NCI-H187 (cell line): ENCODE measurements at regions not wholly inside any gene's neighbourhood (a gene's known extent, or its start where the extent isn't known, plus 50 kb on each side); places are given as distances from the start of the nearest gene placed in this dataset.
A peak's percentile ranks its signal among the peaks of the same experiment; 100 is the strongest.
"Not testable (repeated sequence)": the region's sequence is repeated elsewhere in the genome, so short reads cannot be mapped to it uniquely, and the experiment has no call there.

Experiments used
- DNase-seq, 2 experiments: peaks; one replicate each; lab custom pipeline; 2025; lab: John Stamatoyannopoulos, UW

DNA sequence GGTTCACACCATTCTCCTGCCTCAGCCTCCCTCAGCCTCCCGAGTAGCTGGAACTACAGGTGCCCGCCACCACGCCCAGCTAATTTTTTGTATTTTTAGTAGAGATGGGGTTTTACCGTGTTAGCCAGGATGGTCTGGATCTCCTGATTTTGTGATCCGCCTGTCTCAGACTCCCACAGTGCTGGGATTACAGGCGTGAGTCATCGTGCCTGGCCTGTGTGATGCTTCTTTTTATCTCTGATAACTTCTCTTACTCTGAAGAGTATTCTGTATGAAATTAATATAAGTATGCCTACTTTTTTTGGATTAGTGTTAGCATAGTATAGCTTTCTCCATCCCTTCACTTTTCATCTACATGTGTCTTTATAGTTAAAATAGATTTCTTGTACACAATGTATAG lies 180.8 kb upstream of the GALNT15 start:
- not testable (repeated sequence) for DNase-seq

DNA sequence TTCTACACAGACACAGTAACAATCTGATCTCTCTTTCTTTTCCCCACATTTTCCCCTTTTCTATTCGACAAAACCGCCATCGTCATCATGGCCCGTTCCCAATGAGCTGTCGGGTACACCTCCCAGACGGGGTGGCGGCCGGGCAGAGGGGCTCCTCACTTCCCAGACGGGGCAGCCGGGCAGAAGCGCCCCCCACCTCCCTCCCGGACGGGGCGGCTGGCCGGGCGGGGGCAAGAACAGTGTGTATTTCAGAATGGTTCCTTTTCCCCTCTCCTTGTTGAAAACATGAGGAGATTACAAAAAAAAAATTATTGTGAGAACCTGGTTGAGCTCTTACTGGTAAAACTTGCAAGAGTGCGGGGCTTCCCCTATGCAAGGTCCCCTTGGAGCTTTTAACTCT lies 178.0 kb upstream of the GALNT15 start:
- not testable (repeated sequence) for DNase-seq

GRCh38 chr3:15997274-15997943 lies 177.1 kb upstream of the GALNT15 start:
- no peak for DNase-seq

DNA sequence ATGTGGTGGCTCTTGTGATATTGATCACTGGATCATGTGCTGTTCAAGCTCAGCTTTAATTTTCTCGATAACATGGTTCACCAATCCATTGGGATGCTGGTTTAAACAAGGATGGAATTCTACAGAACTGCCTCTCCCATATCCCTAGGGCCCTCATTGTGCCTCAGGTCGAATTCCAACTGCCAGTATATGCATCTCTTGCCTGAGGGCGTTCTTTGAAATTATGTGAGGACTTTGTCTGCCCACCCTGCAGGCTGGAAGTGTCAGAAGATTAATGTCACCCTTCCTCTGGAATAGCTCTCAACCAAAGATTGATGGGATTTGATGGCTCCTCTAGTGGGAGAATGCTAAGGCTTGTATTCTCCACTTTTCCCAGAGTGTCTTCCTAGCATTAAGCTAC lies 175.6 kb upstream of the GALNT15 start:
- DNase-seq, result no peak

GRCh38 chr3:16004812-16005211 lies 169.7 kb upstream of the GALNT15 start:
- DNase-seq, result no peak

GRCh38 chr3:16011376-16011775 lies 163.1 kb upstream of the GALNT15 start:
- DNase-seq, result no peak

GRCh38 chr3:16012086-16012485 lies 162.4 kb upstream of the GALNT15 start:
- DNase-seq, result no peak

DNA sequence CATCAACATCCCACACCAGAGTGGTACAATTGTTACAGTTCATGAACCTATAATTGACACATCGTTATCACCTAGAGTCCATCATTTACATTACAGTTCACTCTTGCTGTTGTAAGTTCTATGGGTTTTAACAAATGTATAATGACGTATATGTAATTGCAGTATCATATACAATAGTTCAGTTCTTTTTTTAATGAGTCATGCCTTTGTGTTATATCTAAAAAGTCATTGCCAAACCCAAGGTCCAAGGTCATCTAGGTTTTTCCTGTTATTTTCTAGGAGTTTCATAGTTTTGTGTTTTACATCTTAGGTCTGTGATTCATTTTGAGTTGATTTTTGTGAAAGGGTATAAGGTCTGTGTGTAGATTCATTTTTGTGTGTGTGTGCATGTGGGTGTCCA lies 160.9 kb upstream of the GALNT15 start:
- no peak for DNase-seq

DNA sequence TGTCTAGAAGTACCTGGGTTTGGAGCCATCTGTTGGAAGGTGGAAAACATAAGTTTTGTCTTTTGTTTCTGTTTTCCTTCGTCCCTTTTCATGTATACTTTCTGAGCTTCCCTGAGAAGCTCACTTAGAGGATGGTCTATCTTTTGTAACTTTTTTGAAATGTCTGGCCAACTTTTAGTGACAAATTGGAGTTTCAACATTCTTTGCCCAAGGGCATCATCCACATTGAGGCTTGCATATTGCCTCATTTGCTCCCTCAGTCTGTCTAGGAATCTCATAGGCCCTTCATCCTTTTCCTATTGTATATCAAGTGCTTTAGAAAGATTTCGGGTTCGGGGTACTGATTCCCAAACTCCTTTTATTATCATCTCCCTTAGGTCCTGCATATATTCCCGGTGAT lies 152.7 kb upstream of the GALNT15 start:
- DNase-seq, result not testable (repeated sequence)

- DNase-seq, result not testable (repeated sequence)
These were observed 150.6 kb upstream of the GALNT15 start for GRCh38 chr3:16023881-16024280.

DNA sequence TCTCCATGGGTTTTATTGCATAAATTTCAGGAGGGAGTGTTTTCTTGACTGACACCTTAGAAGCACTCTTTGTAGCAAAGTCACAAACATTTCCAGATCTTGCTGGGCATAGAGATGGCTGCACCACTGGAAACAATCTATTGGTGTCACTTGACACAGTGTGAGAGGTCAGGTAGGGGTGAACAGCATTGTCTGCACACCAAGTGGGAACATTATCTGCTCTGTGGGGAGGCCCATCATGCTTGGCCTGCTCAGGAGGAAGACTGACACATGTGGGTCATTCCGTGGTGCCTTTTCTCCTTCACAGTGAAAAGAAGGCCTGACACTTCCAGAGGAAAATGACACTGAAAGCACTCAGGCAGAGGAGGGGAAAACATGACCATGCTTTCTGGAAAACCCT lies 149.9 kb upstream of the GALNT15 start:
- no peak for DNase-seq

- DNase-seq, result no peak
These were observed 147.7 kb upstream of the GALNT15 start for GRCh38 chr3:16026753-16027152.

DNA sequence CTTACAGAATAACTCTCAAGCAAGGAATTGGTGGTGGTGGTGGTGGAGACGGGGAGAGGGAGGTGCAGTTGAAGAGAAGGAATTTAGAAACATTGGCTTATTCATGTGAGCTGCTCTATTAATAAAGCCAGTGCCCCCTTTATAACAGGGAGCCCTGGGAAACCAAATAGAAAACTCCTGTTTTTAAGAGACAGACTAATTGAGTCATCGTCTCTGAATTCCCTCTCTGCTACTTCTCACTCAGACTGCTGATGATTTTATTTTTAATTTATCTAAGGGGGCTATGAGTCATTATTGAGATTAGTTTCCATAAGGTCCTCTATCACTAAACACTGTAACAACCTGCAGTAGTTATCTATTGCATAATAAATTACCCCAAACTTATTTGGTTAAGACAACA lies 145.9 kb upstream of the GALNT15 start:
- DNase-seq, result no peak

DNA sequence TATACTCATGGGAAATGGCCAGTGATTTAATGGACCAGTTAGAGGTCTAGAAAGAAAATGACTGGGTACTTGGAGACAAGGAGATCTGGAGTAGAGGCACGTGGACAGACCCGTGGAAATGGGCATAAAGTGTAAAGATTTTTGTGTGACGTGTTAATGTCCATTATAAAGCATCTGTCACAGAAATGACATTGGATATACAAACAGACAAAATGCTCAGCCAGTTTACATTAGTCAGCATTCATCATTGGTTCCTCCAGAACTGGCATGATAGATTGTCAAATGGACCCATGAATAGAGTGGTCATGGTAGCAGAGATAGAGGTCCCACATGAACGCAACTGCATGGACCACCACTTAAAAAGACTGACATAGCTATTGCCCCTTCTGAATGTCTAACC lies 144.1 kb upstream of the GALNT15 start:
- no peak for DNase-seq

DNA sequence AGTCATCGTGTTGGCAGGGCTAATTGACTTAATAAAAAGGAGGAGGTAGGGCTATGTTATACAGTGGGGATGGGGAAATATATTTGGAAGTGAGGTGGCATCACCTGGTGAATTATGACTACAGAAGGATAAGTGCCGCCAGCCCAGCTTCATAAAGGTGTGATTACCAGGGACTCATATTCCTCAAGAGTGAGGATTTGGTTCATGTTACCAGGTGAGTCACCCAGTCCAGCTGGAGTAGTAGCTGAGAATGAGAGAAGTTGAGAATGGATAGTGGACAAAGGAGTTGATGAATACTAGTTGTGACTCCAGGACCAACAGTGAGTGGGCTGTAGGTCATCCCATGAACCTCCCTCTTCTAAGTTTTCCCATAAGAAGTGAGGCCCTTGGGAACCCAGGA lies 143.0 kb upstream of the GALNT15 start:
- DNase-seq, result no peak

DNA sequence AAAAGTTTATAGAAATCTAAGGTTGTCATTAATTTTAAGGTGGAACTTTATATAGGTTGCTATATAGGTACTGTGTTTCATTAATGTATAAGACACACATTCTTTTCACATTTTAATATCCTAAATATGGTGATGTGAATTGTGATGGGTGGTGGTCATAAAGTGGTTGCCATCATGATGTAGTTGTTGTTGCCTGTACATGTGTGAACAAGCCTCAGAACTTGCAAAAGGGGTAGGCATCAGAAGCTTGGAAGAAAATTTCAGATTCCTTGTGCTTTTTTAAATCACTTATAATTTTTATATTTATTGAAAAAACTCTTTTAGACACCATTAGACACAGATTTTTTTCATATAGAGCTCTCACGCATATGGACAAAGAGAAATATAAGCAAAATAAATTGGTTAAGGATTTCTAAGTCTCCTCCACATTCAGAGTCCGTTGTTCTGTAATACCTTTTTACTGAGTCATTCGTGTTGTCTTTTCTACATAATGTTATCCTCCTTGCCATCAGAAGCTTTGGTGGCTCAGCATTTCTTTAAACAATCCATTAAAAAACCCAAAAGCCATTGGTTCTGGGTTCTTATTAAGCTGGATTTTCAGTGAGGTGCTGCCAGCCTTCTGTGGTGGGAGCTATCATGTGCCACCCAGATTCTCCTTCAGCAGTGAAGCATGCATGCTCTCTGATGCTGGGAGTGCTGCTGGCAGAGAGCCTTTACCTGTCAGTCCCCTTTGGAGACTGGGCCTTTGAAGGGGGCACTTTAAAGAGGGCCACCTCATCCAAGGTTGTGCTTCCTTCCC lies 140.4 kb upstream of the GALNT15 start:
- no peak for DNase-seq

DNA sequence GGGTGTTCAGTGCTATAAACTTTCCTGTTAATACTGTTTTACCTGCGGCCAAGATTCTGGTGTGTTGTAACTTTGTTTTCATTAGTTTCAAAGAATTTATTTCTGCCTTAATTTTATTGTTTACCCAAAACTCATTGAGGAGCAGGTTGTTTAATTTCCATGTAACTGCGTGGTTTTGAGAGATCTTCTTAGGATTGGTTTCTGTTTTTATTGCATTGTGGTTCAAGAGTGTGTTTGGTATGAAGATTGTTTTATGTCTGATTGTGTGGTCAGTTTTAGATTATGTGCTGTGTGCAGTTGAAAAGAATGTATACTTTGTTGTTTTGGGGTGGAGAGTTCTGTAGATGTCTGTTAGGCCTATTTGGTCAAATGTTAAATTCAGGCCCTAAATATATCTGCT lies 133.5 kb upstream of the GALNT15 start:
- DNase-seq, result no peak

- peak; percentile 1 to 10 for DNase-seq
These were observed 125.8 kb upstream of the GALNT15 start for GRCh38 chr3:16048435-16049318.

DNA sequence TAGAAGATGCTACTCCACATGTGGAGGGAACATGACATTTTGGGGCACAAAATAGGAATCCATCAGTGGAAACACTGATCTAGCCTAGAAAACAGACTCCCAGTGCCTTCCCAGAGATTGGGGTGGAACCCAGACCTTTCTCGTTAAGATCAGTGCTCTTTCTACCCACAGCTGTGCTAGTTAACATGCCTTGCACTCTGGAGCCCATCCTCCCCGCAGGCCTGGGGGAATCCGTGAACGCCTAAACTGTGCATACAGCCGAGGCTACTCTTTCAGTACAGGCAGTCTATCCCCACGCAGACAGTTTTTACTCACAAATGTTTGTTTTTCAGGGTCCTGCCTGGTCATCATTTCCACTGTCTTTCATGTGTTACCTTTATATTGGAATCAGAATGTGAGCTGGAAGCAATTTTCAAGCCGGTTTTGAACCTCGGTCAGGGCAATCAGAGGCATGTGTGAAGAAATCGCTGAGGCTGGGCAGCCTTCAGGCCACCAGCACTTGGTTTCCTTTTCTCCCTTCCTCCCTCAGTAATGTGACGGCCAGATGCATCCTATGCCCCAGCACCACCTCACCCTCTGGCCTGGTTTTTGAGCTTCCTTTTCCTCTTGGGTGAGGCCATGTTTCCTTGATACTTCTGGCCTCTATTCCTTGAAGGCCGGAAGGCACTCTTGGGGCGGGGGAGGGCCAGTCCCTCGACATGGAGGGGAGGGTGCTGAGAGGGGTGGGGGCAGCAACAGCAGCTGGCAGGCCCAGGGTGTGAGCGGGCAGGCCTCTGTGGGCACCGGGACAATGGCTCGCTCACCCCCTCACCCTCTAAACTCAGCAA lies 123.6 kb upstream of the GALNT15 start:
- no peak for DNase-seq

GRCh38 chr3:16051691-16052090 lies 122.8 kb upstream of the GALNT15 start:
- no peak for DNase-seq

GRCh38 chr3:16052964-16053363 lies 121.5 kb upstream of the GALNT15 start:
- DNase-seq, result no peak

- DNase-seq, result no peak
These were observed 120.7 kb upstream of the GALNT15 start for GRCh38 chr3:16053794-16054193.
